ENCODE measurements at regions not wholly inside any gene's neighbourhood (a gene's known extent, or its start where the extent isn't known, plus 50 kb on each side); places are given as distances from the start of the nearest gene placed in this dataset.

GRCh38 chr13:71144883-71145282 is 722.1 kb downstream of the DACH1 start:
- no peaks in the 10 kb centered on the region for H3K9me3 ChIP-seq (ENCODE audit: low read depth)
- H4K20me1 ChIP-seq (ENCODE audit: insufficient read depth, poor library complexity, severe bottlenecking), result no peaks in the 10 kb centered on the region
- no peak for TF ChIP-seq EZH2 (IDR thresholded peaks at IDR 0.05; ENCODE audit: borderline replicate concordance)
- TF ChIP-seq EZH2phosphoT487 (IDR thresholded peaks at IDR 0.05; ENCODE audit: low read depth, severe bottlenecking, unreplicated experiment), result no peak
- TF ChIP-seq CTCF (IDR thresholded peaks at IDR 0.05; ENCODE audit: poor library complexity), result no peak
- no peak for DNase-seq (ENCODE audit: low spot score)
- no peaks in the 10 kb centered on the region for H3K27me3 ChIP-seq
- H2AFZ ChIP-seq, result no peak overlapping the region
- H3K79me2 ChIP-seq, result no peaks in the 10 kb centered on the region
- no peak overlapping the region for H3K4me2 ChIP-seq
- no peak overlapping the region for H3K27ac ChIP-seq
- H3K36me3 ChIP-seq (replicated peaks; ENCODE audit: insufficient read depth, low read depth), result no peaks in the 10 kb centered on the region
- no peak overlapping the region for H3K4me3 ChIP-seq
- no peaks in the 10 kb centered on the region for H3K4me1 ChIP-seq (ENCODE audit: insufficient read depth)
- H3K9me2 ChIP-seq (replicated peaks; ENCODE audit: insufficient read depth), result no peaks in the 10 kb centered on the region
- WGBS (ENCODE audit: low lambda C conversion rate, missing lambda C conversion rate), result 89% methylated on average over 2 of the region's 2 CpGs

GRCh38 chr13:71137101-71137500 is 729.9 kb downstream of the DACH1 start:
- no peak overlapping the region for H2AFZ ChIP-seq

DNA sequence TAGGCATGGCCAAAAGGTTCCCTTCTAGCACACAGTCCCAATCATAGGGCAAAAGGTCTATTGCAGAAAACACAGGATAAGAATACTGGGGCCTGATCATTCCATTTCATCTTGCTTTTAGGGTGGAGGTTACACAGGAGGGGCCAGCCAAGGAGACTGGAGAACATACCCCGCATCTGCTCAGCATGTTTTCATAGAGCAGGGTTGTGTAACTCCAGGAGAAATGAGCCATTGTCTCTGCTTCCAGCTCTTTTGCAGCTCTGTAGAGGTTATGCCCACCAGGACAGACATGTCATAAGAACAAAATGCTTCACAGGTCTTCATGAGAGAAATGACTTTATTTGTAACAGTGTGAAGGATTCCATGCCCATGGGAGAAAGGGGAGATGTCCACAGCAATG is 742.8 kb downstream of the DACH1 start:
- no peaks in the 10 kb centered on the region for H3K9me3 ChIP-seq (ENCODE audit: low read depth)
- no peaks in the 10 kb centered on the region for H3K36me3 ChIP-seq (replicated peaks; ENCODE audit: insufficient read depth, low read depth)
- no peaks in the 10 kb centered on the region for H3K79me2 ChIP-seq
- no peak overlapping the region for H3K27ac ChIP-seq
- H3K4me2 ChIP-seq, result no peak overlapping the region
- no peaks in the 10 kb centered on the region for H4K20me1 ChIP-seq (ENCODE audit: insufficient read depth, poor library complexity, severe bottlenecking)
- TF ChIP-seq EZH2 (IDR thresholded peaks at IDR 0.05; ENCODE audit: borderline replicate concordance) (no peak), EZH2phosphoT487 (IDR thresholded peaks at IDR 0.05; ENCODE audit: low read depth, severe bottlenecking, unreplicated experiment) (no peak), CTCF (IDR thresholded peaks at IDR 0.05; ENCODE audit: poor library complexity) (no peak)
- H3K27me3 ChIP-seq, result no peaks in the 10 kb centered on the region
- no peak for DNase-seq (ENCODE audit: low spot score)
- no peak overlapping the region for H3K4me3 ChIP-seq
- no peaks in the 10 kb centered on the region for H3K9me2 ChIP-seq (replicated peaks; ENCODE audit: insufficient read depth)
- 83% methylated on average over 1 of the region's 1 CpG for WGBS (ENCODE audit: low lambda C conversion rate, missing lambda C conversion rate)
- H2AFZ ChIP-seq, result no peak overlapping the region
- H3K4me1 ChIP-seq (ENCODE audit: insufficient read depth), result no peaks in the 10 kb centered on the region

More at GRCh38 chr13:71137101-71137500, 729.9 kb downstream of the DACH1 start:
- H3K36me3 ChIP-seq (replicated peaks; ENCODE audit: insufficient read depth, low read depth), result no peaks in the 10 kb centered on the region
- no peaks in the 10 kb centered on the region for H4K20me1 ChIP-seq (ENCODE audit: insufficient read depth, poor library complexity, severe bottlenecking)
- H3K4me2 ChIP-seq, result no peak overlapping the region
- DNase-seq (ENCODE audit: low spot score), result no peak
- 66% methylated on average over 2 of the region's 2 CpGs for WGBS (ENCODE audit: low lambda C conversion rate, missing lambda C conversion rate)
- H3K9me3 ChIP-seq (ENCODE audit: low read depth), result no peaks in the 10 kb centered on the region
- H3K4me3 ChIP-seq, result no peak overlapping the region
- TF ChIP-seq CTCF (IDR thresholded peaks at IDR 0.05; ENCODE audit: poor library complexity) (no peak), EZH2 (IDR thresholded peaks at IDR 0.05; ENCODE audit: borderline replicate concordance) (no peak), EZH2phosphoT487 (IDR thresholded peaks at IDR 0.05; ENCODE audit: low read depth, severe bottlenecking, unreplicated experiment) (no peak)
- H3K27me3 ChIP-seq, result no peaks in the 10 kb centered on the region
- H3K4me1 ChIP-seq (ENCODE audit: insufficient read depth), result no peaks in the 10 kb centered on the region
- H3K79me2 ChIP-seq, result no peaks in the 10 kb centered on the region
- no peaks in the 10 kb centered on the region for H3K9me2 ChIP-seq (replicated peaks; ENCODE audit: insufficient read depth)
- no peak overlapping the region for H3K27ac ChIP-seq

Measured in hepatocyte (in vitro differentiated cells).